B cell (primary cell): ENCODE measurements at regions not wholly inside any gene's neighbourhood (a gene's known extent, or its start where the extent isn't known, plus 50 kb on each side); places are given as distances from the start of the nearest gene placed in this dataset.

Experiments used
- ATAC-seq: fragments of 200-7000 bp; cut with Tn5 transposase; one replicate; pipeline ENCODE4 v1.10.0; 2021; ENCODE audit warnings: low read depth, mild to moderate bottlenecking, moderate number of reproducible peaks, moderate library complexity
- CTCF ChIA-PET: fragments of 350-600 bp; sonication (Branson Sonifier 250); formaldehyde crosslinking; loops from one replicate; lab custom pipeline; 2021; ENCODE audit warnings: antibody characterized with exemption, inconsistent platforms; lab: Charles Lee
- POLR2A ChIA-PET: fragments of 350-600 bp; sonication (Branson Sonifier 250); formaldehyde crosslinking; loops from one replicate; lab custom pipeline; 2021; ENCODE audit warnings: antibody characterized with exemption; lab: Charles Lee
- DNase-seq: peaks from one replicate; pipeline ENCODE4 v3.0.0; 2013
- H2AFZ ChIP-seq: 2 replicates; pipeline ENCODE4 v1.6.1; 2012; ENCODE audit warnings: mild to moderate bottlenecking, low read depth, low read length; ENCODE audit not compliant: insufficient read depth, poor library complexity, severe bottlenecking
- H3K27ac ChIP-seq, 2 donors: 1 replicate in 1 of 2; 2 replicates in 1 of 2; pipeline ENCODE4 v1.5.1; 2012 to 2013; ENCODE audit warnings: low read length in 2 of 2, mild to moderate bottlenecking in 2 of 2, moderate library complexity in 1 of 2
- H3K27me3 ChIP-seq, 4 experiments: fragments of 200-600 bp in 1 of 4; sonication (generic) in 1 of 4; replicated peaks in 1 of 4; 1 replicate in 2 of 4; 2 replicates in 2 of 4; pipeline versions ENCODE4 v1.6.1 to v1.7.0; 2013 to 2016; ENCODE audit warnings: low read length in 3 of 4, mild to moderate bottlenecking in 2 of 4, mixed read lengths in 1 of 4, moderate library complexity in 1 of 4; ENCODE audit not compliant: insufficient read depth in 4 of 4, control insufficient read depth in 3 of 4; ENCODE audit errors: control extremely low read depth in 1 of 4
- H3K36me3 ChIP-seq, 2 experiments: replicated peaks in 1 of 2; 1 replicate in 1 of 2; 2 replicates in 1 of 2; pipeline versions ENCODE4 v1.6.1 to v1.7.1; 2013; ENCODE audit warnings: low read length in 1 of 2; ENCODE audit not compliant: insufficient read depth in 2 of 2, control insufficient read depth in 1 of 2; ENCODE audit errors: control extremely low read depth in 1 of 2, extremely low read depth in 1 of 2
- H3K4me1 ChIP-seq, 2 donors: fragments of 200-600 bp in 1 of 2; sonication (generic) in 1 of 2; 1 replicate in 1 of 2; 2 replicates in 1 of 2; pipeline versions ENCODE4 v1.5.1 to v1.6.1; 2013 to 2017; ENCODE audit warnings: low read length in 2 of 2; ENCODE audit not compliant: control insufficient read depth in 2 of 2, insufficient read depth in 2 of 2
- H3K4me2 ChIP-seq: replicated peaks from 2 replicates; pipeline ENCODE3; 2012; ENCODE audit warnings: mild to moderate bottlenecking, low read depth, low read length; ENCODE audit not compliant: poor library complexity, severe bottlenecking
- H3K4me3 ChIP-seq, 5 experiments: fragments of 200-600 bp in 1 of 5; sonication (generic) in 1 of 5; 1 replicate in 3 of 5; 2 replicates in 2 of 5; pipeline versions ENCODE4 v1.5.1 to v1.7.0; 2011 to 2016; ENCODE audit warnings: low read length in 4 of 5, mild to moderate bottlenecking in 4 of 5, low read depth in 2 of 5, control low read depth in 1 of 5, moderate library complexity in 1 of 5; ENCODE audit not compliant: insufficient read depth in 1 of 5; ENCODE audit errors: control extremely low read depth in 1 of 5, extremely low read depth in 1 of 5
- H3K79me2 ChIP-seq: fragments of 200-600 bp; sonication (generic); one replicate; pipeline ENCODE4 v1.6.0; 2016; ENCODE audit warnings: low read length; ENCODE audit not compliant: control insufficient read depth, insufficient read depth
- H3K9ac ChIP-seq: fragments of 200-600 bp; sonication (generic); 2 replicates; pipeline ENCODE4 v1.6.1; 2017; ENCODE audit warnings: mild to moderate bottlenecking, low read length, moderate library complexity
- H3K9me3 ChIP-seq, 3 donors: one replicate each; pipeline versions ENCODE4 v1.6.1 to v1.7.1; 2013; ENCODE audit warnings: low read length in 2 of 3; ENCODE audit not compliant: control insufficient read depth in 2 of 3, insufficient read depth in 1 of 3; ENCODE audit errors: control extremely low read depth in 1 of 3
- H4K20me1 ChIP-seq: 2 replicates; pipeline ENCODE4 v1.6.0; 2012; ENCODE audit warnings: mild to moderate bottlenecking, low read length; ENCODE audit not compliant: insufficient read depth, control insufficient read depth, poor library complexity, severe bottlenecking
- H3K27ac Mint-ChIP-seq: one replicate; pipeline ENCODE4 v1.8.0; 2021; ENCODE audit warnings: mixed read lengths
- H3K27me3 Mint-ChIP-seq: one replicate; pipeline ENCODE4 v1.8.0; 2021; ENCODE audit warnings: mixed read lengths
- H3K4me1 Mint-ChIP-seq: one replicate; pipeline ENCODE4 v1.8.0; 2021; ENCODE audit warnings: mixed read lengths
- H3K4me3 Mint-ChIP-seq: one replicate; pipeline ENCODE4 v1.8.0; 2021; ENCODE audit warnings: mixed read lengths
- H3K9me3 Mint-ChIP-seq: one replicate; pipeline ENCODE4 v1.8.0; 2022; ENCODE audit warnings: mixed read lengths; ENCODE audit not compliant: insufficient read depth
- CTCF ChIP-seq: fragments of 200-600 bp; IDR thresholded peaks from one replicate; pipeline ENCODE4 v1.8.0; 2022; ENCODE audit warnings: antibody characterized with exemption, mild to moderate bottlenecking
- EZH2 ChIP-seq: IDR thresholded peaks from 2 replicates; pipeline ENCODE4 v1.6.1; 2012; ENCODE audit warnings: borderline replicate concordance, low read depth, mild to moderate bottlenecking, moderate library complexity, low read length; ENCODE audit not compliant: insufficient read depth, poor library complexity, severe bottlenecking
- WGBS: methylation state at CpG from one replicate; pipeline ENCODE4 v1.1.5; 2013; ENCODE audit warnings: missing lambda C conversion rate; ENCODE audit not compliant: insufficient coverage; 5-methylcytosine and 5-hydroxymethylcytosine counted together
- intact Hi-C: fragments of 100-400 bp; cut with micrococcal nuclease; formaldehyde crosslinking; loops from one replicate; pipeline ENCODE4 v1.10.0; 2022

GRCh38 chr11:69357458-69358397 is 63.8 kb downstream of the MYEOV start:
- no peaks in the 10 kb centered on the region for H4K20me1 ChIP-seq
- no peak overlapping the region for H3K4me3 ChIP-seq
- WGBS = 83% methylated on average over 13 of the region's 18 CpGs
- H3K4me1 ChIP-seq = no peaks in the 10 kb centered on the region
- H2AFZ ChIP-seq = no peak overlapping the region
- H3K9me3 Mint-ChIP-seq = peaks cover 3% of the 10 kb centered on the region
- H3K79me2 ChIP-seq = no peaks in the 10 kb centered on the region
- peaks cover 10% of the 10 kb centered on the region for H3K27me3 Mint-ChIP-seq
- intact Hi-C loops = no loop called here
- no peak overlapping the region for H3K27ac ChIP-seq
- H3K27ac Mint-ChIP-seq = no peak overlapping the region
- no peak overlapping the region for H3K9ac ChIP-seq
- H3K4me2 ChIP-seq = no peak overlapping the region
- H3K36me3 ChIP-seq = no peaks in the 10 kb centered on the region
- TF ChIP-seq CTCF (no peak), EZH2 (no peak)
- no peak for DNase-seq
- H3K4me1 Mint-ChIP-seq = no peaks in the 10 kb centered on the region
- no peaks in the 10 kb centered on the region for H3K27me3 ChIP-seq
- ChIA-PET CTCF (no interaction called here), POLR2A (no interaction called here)
- H3K9me3 ChIP-seq = peaks cover 0 to 26% (median 12%) of the 10 kb centered on the region in 3 donors
- no peak overlapping the region for H3K4me3 Mint-ChIP-seq
- ATAC-seq = no peak

GRCh38 chr11:69358398-69359020 is 64.6 kb downstream of the MYEOV start:
- H3K4me1 Mint-ChIP-seq = no peaks in the 10 kb centered on the region
- Histone ChIP-seq H3K9ac (no peak overlapping the region), H3K79me2 (no peaks in the 10 kb centered on the region), H3K27me3 (no peaks in the 10 kb centered on the region), H3K4me2 (no peak overlapping the region), H4K20me1 (no peaks in the 10 kb centered on the region), H2AFZ (no peak overlapping the region), H3K4me3 (no peak overlapping the region), H3K27ac (no peak overlapping the region), H3K4me1 (no peaks in the 10 kb centered on the region), H3K9me3 (peaks cover 0 to 26% (median 12%) of the 10 kb centered on the region in 3 donors), H3K36me3 (no peaks in the 10 kb centered on the region)
- ATAC-seq = no peak
- peaks cover 10% of the 10 kb centered on the region for H3K27me3 Mint-ChIP-seq
- no peak overlapping the region for H3K4me3 Mint-ChIP-seq
- CTCF ChIA-PET = no interaction called here
- POLR2A ChIA-PET = no interaction called here
- H3K27ac Mint-ChIP-seq = no peak overlapping the region
- no peak for TF ChIP-seq CTCF
- TF ChIP-seq EZH2 = no peak
- H3K9me3 Mint-ChIP-seq = peaks cover 3% of the 10 kb centered on the region
- intact Hi-C loops = no loop called here
- 96% methylated on average over 6 of the region's 8 CpGs for WGBS
- DNase-seq = no peak
